Cardiac fibroblast (primary cell): ENCODE measurements at regions not wholly inside any gene's neighbourhood (a gene's known extent, or its start where the extent isn't known, plus 50 kb on each side); places are given as distances from the start of the nearest gene placed in this dataset.

ENCODE experiments used
- DNase-seq, 2 donors: peaks; one replicate each; pipeline versions ENCODE4 v3.0.0 to v3.0.0-alpha.2; 2010; ENCODE audit warnings: low read depth in 2 of 2
- H3K4me3 ChIP-seq, 2 donors: replicated peaks in 1 of 2; 1 replicate in 1 of 2; 2 replicates in 1 of 2; pipeline ENCODE4 v1.5.1; 2011; ENCODE audit warnings: low read depth in 2 of 2, low read length in 2 of 2, mild to moderate bottlenecking in 2 of 2, moderate library complexity in 1 of 2
- TF ChIP-seq, protein P1 (sequence below): IDR thresholded peaks from one replicate; pipeline ENCODE4 v1.5.1; 2011; ENCODE audit warnings: low read depth, mild to moderate bottlenecking, low read length, inconsistent platforms

GRCh38 chr6:48706310-48706709 is 595.3 kb upstream of the PTCHD4 start:
- TF ChIP-seq, protein P1, sequence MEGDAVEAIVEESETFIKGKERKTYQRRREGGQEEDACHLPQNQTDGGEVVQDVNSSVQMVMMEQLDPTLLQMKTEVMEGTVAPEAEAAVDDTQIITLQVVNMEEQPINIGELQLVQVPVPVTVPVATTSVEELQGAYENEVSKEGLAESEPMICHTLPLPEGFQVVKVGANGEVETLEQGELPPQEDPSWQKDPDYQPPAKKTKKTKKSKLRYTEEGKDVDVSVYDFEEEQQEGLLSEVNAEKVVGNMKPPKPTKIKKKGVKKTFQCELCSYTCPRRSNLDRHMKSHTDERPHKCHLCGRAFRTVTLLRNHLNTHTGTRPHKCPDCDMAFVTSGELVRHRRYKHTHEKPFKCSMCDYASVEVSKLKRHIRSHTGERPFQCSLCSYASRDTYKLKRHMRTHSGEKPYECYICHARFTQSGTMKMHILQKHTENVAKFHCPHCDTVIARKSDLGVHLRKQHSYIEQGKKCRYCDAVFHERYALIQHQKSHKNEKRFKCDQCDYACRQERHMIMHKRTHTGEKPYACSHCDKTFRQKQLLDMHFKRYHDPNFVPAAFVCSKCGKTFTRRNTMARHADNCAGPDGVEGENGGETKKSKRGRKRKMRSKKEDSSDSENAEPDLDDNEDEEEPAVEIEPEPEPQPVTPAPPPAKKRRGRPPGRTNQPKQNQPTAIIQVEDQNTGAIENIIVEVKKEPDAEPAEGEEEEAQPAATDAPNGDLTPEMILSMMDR, result no peak
- H3K4me3 ChIP-seq, result no peak overlapping the region
- no peak for DNase-seq

GRCh38 chr6:48701572-48701971 is 590.6 kb upstream of the PTCHD4 start:
- TF ChIP-seq, protein P1, result no peak
- no peak for DNase-seq
- no peak overlapping the region for H3K4me3 ChIP-seq

GRCh38 chr6:48695872-48696271 is 584.9 kb upstream of the PTCHD4 start:
- no peak overlapping the region for H3K4me3 ChIP-seq
- TF ChIP-seq, protein P1, result no peak

GRCh38 chr6:48691420-48691819 is 580.4 kb upstream of the PTCHD4 start:
- no peak overlapping the region for H3K4me3 ChIP-seq
- no peak for DNase-seq
- TF ChIP-seq, protein P1, result no peak

More at GRCh38 chr6:48695872-48696271, 584.9 kb upstream of the PTCHD4 start:
- no peak for DNase-seq

DNA sequence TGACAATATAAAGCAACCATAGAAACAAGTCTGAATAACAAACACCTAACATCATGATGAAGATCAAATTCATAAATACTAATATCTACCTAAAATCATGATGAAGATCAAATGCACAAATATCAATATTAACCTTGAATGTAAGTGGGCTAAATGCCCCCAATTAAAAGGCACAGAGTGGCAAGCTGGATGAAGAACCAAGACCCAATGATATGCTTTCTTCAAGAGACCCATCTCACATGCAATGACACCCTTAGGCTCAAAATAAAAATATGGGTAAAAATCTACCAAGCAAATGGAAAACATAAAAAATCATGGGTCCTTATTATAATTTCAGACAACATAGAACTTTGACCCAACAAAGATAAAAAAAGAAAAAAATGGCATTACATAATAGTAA is 578.5 kb upstream of the PTCHD4 start:
- TF ChIP-seq, protein P1, result no peak
- H3K4me3 ChIP-seq, result no peak overlapping the region
- DNase-seq, result no peak

DNA sequence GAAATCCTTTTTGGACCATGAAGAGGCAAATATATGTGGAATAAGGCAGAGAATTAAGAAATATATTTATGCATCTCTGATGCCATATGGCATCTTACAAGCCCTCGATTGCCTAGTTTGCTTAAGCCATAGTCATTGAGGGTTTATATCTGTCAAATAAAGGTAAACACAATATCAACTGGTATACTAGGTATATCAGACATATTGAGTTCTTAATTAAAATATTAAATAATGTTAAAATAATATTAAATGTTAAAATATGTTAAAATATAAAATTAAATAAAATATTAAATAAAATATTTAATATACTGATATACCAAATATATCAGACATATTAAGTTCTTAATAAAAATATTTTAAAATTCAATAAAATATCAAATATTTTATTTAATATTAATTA is 567.4 kb upstream of the PTCHD4 start:
- H3K4me3 ChIP-seq, result no peak overlapping the region
- DNase-seq, result no peak
- TF ChIP-seq, protein P1, result no peak

DNA sequence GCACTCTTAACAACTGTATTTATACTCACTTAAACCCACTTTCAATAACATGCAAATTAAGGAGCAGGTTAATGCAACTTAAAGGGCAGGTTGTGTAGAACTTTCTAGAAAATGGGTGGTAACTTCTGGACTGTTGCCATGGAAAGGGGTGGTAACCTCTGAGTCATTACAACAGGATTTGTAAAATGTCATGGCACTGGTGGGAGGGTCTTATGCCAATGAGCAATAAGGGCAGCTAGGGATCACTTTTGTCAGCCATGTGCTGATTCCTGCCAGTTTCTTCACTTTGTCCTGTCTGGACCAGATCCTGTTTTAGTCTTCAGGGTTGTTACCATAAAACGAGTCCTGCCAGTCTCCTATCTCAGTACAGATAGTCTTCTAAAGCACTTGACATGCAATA is 560.5 kb upstream of the PTCHD4 start:
- no peak overlapping the region for H3K4me3 ChIP-seq
- DNase-seq, result peak; percentile 11 to 18

More for the DNA sequence above, 560.5 kb upstream of the PTCHD4 start:
- TF ChIP-seq, protein P1, result no peak
